Neural cell (in vitro differentiated cells): ENCODE measurements at regions not wholly inside any gene's neighbourhood (a gene's known extent, or its start where the extent isn't known, plus 50 kb on each side); places are given as distances from the start of the nearest gene placed in this dataset.

Source experiments
- H2AFZ ChIP-seq: fragments of 200-600, 300-800 bp; sonication (generic), shearing (Covaris generic); 2 replicates; pipeline ENCODE4 v1.6.0; 2014; ENCODE audit warnings: low read depth, mild to moderate bottlenecking, antibody characterized with exemption, low read length, moderate library complexity
- H3F3A ChIP-seq: fragments of 200-600 bp; shearing (Covaris generic); 2 replicates; pipeline ENCODE4 v1.6.1; 2016; ENCODE audit warnings: mild to moderate bottlenecking, moderate library complexity, mixed read lengths, antibody characterized with exemption, low read length; ENCODE audit not compliant: insufficient read depth, poor library complexity, severe bottlenecking
- H3K27ac ChIP-seq: fragments of 200-600, 300-800 bp; sonication (generic), shearing (Covaris generic); 2 replicates; pipeline ENCODE4 v1.5.1; 2014; ENCODE audit warnings: mild to moderate bottlenecking, low read length, moderate library complexity
- H3K27me3 ChIP-seq: fragments of 300-800, 200-600 bp; sonication (generic), shearing (Covaris generic); 2 replicates; pipeline ENCODE4 v1.6.0; 2014; ENCODE audit warnings: mild to moderate bottlenecking, low read depth, low read length, moderate library complexity; ENCODE audit not compliant: insufficient read depth
- H3K36me3 ChIP-seq: fragments of 300-800, 200-600 bp; sonication (generic), shearing (Covaris generic); 2 replicates; pipeline ENCODE4 v1.5.1; 2014; ENCODE audit warnings: mild to moderate bottlenecking, antibody characterized with exemption, low read length, moderate library complexity; ENCODE audit not compliant: insufficient read depth
- H3K4me2 ChIP-seq: fragments of 300-800, 200-600 bp; sonication (generic), shearing (Covaris generic); 2 replicates; pipeline ENCODE4 v1.6.0; 2014; ENCODE audit warnings: mild to moderate bottlenecking, low read length
- H3K4me3 ChIP-seq: fragments of 300-800, 200-600 bp; sonication (generic), shearing (Covaris generic); 2 replicates; pipeline ENCODE4 v1.5.1; 2014; ENCODE audit warnings: mild to moderate bottlenecking, low read length, moderate library complexity
- H3K79me2 ChIP-seq: fragments of 200-600 bp; shearing (Covaris generic); replicated peaks from 2 replicates; pipeline ENCODE4 v1.6.0; 2014; ENCODE audit warnings: mild to moderate bottlenecking, low read length, moderate library complexity; ENCODE audit not compliant: insufficient read depth
- H3K9ac ChIP-seq: fragments of 300-800, 200-600 bp; sonication (generic), shearing (Covaris generic); 2 replicates; pipeline ENCODE4 v1.6.1; 2016; ENCODE audit warnings: mild to moderate bottlenecking, low read length, mixed read lengths
- H3K9me2 ChIP-seq: fragments of 200-600 bp; shearing (Covaris generic); 2 replicates; pipeline ENCODE4 v1.6.1; 2016; ENCODE audit warnings: mild to moderate bottlenecking, low read length, mixed read lengths; ENCODE audit not compliant: insufficient read depth
- H3K9me3 ChIP-seq: fragments of 200-600, 300-800 bp; sonication (generic), shearing (Covaris generic); 2 replicates; pipeline ENCODE4 v1.6.1; 2016; ENCODE audit warnings: mild to moderate bottlenecking, mixed run types, low read length, moderate library complexity, mixed read lengths
- H4K20me1 ChIP-seq: fragments of 200-600 bp; shearing (Covaris generic); 2 replicates; pipeline ENCODE4 v1.6.1; 2016; ENCODE audit warnings: mild to moderate bottlenecking, mixed run types; ENCODE audit not compliant: insufficient read depth
- EP300 ChIP-seq: fragments of 450-650 bp; conservative IDR thresholded peaks from 2 replicates; pipeline ENCODE4 v1.6.1; 2014; ENCODE audit warnings: antibody characterized with exemption, mild to moderate bottlenecking, moderate library complexity; ENCODE audit not compliant: poor library complexity, severe bottlenecking
- EZH2 ChIP-seq: fragments of 200-600, 300-800 bp; shearing (Covaris generic), sonication (generic); IDR thresholded peaks from 2 replicates; pipeline ENCODE4 v1.6.1; 2014; ENCODE audit warnings: antibody characterized with exemption, low read length, borderline replicate concordance, mild to moderate bottlenecking; ENCODE audit not compliant: insufficient read depth, poor library complexity, severe bottlenecking
- MXI1 ChIP-seq: fragments of 450-650 bp; conservative IDR thresholded peaks from 2 replicates; pipeline ENCODE4 v1.6.1; 2014; ENCODE audit warnings: antibody characterized with exemption, mild to moderate bottlenecking; ENCODE audit not compliant: poor library complexity, severe bottlenecking
- POLR2AphosphoS5 ChIP-seq: IDR thresholded peaks from 2 replicates; pipeline ENCODE4 v1.6.1; 2012
- RAD21 ChIP-seq: fragments of 450-650 bp; conservative IDR thresholded peaks from 2 replicates; pipeline ENCODE4 v1.6.1; 2014; ENCODE audit warnings: antibody characterized with exemption, mild to moderate bottlenecking, moderate library complexity
- SMC3 ChIP-seq: fragments of 450-650 bp; conservative IDR thresholded peaks from 2 replicates; pipeline ENCODE4 v1.6.1; 2014; ENCODE audit warnings: antibody characterized with exemption, mild to moderate bottlenecking, moderate library complexity; ENCODE audit not compliant: poor library complexity
- TAF1 ChIP-seq: IDR thresholded peaks from 2 replicates; pipeline ENCODE4 v1.6.1; 2012; ENCODE audit warnings: low read depth
- TF ChIP-seq, protein P1 (sequence below): fragments of 450-650 bp; IDR thresholded peaks from 2 replicates; pipeline ENCODE4 v1.5.1; 2014; ENCODE audit warnings: antibody characterized with exemption, mild to moderate bottlenecking, moderate library complexity; ENCODE audit not compliant: poor library complexity, severe bottlenecking
- TF ChIP-seq, protein P2 (sequence below): IDR thresholded peaks from 2 replicates; pipeline ENCODE4 v1.6.1; 2012; ENCODE audit warnings: borderline replicate concordance

GRCh38 chr13:64277097-64277496 is 2861.4 kb upstream of the PCDH20 start:
- Histone ChIP-seq H3K79me2 (no peaks in the 10 kb centered on the region), H3K36me3 (no peaks in the 10 kb centered on the region), H3K27me3 (no peaks in the 10 kb centered on the region), H3F3A (no peaks in the 10 kb centered on the region), H2AFZ (no peak overlapping the region), H3K9me3 (no peaks in the 10 kb centered on the region), H4K20me1 (no peaks in the 10 kb centered on the region), H3K9ac (no peak overlapping the region), H3K4me3 (no peak overlapping the region), H3K27ac (no peak overlapping the region), H3K4me2 (no peak overlapping the region), H3K9me2 (no peaks in the 10 kb centered on the region)
- TF ChIP-seq, protein P1, sequence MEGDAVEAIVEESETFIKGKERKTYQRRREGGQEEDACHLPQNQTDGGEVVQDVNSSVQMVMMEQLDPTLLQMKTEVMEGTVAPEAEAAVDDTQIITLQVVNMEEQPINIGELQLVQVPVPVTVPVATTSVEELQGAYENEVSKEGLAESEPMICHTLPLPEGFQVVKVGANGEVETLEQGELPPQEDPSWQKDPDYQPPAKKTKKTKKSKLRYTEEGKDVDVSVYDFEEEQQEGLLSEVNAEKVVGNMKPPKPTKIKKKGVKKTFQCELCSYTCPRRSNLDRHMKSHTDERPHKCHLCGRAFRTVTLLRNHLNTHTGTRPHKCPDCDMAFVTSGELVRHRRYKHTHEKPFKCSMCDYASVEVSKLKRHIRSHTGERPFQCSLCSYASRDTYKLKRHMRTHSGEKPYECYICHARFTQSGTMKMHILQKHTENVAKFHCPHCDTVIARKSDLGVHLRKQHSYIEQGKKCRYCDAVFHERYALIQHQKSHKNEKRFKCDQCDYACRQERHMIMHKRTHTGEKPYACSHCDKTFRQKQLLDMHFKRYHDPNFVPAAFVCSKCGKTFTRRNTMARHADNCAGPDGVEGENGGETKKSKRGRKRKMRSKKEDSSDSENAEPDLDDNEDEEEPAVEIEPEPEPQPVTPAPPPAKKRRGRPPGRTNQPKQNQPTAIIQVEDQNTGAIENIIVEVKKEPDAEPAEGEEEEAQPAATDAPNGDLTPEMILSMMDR: no peak
- TF ChIP-seq, protein P2, sequence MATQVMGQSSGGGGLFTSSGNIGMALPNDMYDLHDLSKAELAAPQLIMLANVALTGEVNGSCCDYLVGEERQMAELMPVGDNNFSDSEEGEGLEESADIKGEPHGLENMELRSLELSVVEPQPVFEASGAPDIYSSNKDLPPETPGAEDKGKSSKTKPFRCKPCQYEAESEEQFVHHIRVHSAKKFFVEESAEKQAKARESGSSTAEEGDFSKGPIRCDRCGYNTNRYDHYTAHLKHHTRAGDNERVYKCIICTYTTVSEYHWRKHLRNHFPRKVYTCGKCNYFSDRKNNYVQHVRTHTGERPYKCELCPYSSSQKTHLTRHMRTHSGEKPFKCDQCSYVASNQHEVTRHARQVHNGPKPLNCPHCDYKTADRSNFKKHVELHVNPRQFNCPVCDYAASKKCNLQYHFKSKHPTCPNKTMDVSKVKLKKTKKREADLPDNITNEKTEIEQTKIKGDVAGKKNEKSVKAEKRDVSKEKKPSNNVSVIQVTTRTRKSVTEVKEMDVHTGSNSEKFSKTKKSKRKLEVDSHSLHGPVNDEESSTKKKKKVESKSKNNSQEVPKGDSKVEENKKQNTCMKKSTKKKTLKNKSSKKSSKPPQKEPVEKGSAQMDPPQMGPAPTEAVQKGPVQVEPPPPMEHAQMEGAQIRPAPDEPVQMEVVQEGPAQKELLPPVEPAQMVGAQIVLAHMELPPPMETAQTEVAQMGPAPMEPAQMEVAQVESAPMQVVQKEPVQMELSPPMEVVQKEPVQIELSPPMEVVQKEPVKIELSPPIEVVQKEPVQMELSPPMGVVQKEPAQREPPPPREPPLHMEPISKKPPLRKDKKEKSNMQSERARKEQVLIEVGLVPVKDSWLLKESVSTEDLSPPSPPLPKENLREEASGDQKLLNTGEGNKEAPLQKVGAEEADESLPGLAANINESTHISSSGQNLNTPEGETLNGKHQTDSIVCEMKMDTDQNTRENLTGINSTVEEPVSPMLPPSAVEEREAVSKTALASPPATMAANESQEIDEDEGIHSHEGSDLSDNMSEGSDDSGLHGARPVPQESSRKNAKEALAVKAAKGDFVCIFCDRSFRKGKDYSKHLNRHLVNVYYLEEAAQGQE: no peak
- TF ChIP-seq EP300 (no peak), TAF1 (no peak), MXI1 (no peak), EZH2 (no peak), SMC3 (no peak), RAD21 (no peak), POLR2AphosphoS5 (no peak)

DNA sequence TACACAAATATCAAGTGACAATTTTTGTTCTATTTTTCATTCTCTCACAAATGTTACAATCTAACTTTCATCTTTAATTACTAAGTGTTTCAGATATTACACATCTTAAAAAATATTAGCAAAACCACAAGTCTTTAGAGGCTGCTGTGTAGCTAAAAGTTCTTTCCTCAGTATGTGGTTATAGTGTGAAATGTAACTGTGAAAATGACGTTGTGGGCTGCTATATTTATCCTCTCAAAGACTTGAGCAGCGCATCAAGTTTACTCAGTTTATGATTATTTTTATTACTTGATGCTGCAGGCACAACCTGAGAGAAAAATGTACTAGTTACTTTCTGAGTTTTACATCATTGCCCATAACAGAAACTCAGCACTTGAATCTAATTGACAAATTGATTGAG is 2860.6 kb upstream of the PCDH20 start:
- Histone ChIP-seq H3K4me3 (no peak overlapping the region), H3K79me2 (no peaks in the 10 kb centered on the region), H4K20me1 (no peaks in the 10 kb centered on the region), H3F3A (no peaks in the 10 kb centered on the region), H3K4me2 (no peak overlapping the region), H3K36me3 (no peaks in the 10 kb centered on the region), H3K27ac (no peak overlapping the region), H3K9me3 (no peaks in the 10 kb centered on the region), H3K9ac (no peak overlapping the region), H3K9me2 (no peaks in the 10 kb centered on the region), H3K27me3 (no peaks in the 10 kb centered on the region), H2AFZ (no peak overlapping the region)
- TF ChIP-seq TAF1: no peak
